AG08396 (cell line): ENCODE measurements at regions not wholly inside any gene's neighbourhood (a gene's known extent, or its start where the extent isn't known, plus 50 kb on each side); places are given as distances from the start of the nearest gene placed in this dataset.

Experiments used
- DNase-seq: peaks from one replicate; pipeline ENCODE4 v3.0.0; 2012; ENCODE audit warnings: low spot score, mixed read lengths

DNA sequence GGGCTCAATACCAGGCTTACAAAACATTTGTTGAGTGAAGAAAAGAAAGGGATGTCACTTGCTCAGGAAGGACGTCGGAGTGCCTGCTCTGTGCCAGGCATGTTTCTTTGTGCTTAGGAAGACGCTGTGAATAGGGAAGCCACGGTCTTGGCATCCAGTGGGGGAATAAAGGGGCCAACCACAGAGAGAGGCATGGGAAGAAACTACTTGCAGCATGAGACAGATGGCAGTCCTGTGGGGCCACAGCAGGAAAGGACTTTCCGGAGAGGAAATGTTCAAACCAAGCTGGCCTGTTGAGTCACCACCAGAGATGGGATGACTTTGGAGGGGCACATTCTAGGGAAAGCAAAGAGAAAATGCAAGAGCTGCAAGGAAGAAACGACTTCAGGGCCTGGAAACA is 173.2 kb downstream of the CDH26 start:
- no peak for DNase-seq

DNA sequence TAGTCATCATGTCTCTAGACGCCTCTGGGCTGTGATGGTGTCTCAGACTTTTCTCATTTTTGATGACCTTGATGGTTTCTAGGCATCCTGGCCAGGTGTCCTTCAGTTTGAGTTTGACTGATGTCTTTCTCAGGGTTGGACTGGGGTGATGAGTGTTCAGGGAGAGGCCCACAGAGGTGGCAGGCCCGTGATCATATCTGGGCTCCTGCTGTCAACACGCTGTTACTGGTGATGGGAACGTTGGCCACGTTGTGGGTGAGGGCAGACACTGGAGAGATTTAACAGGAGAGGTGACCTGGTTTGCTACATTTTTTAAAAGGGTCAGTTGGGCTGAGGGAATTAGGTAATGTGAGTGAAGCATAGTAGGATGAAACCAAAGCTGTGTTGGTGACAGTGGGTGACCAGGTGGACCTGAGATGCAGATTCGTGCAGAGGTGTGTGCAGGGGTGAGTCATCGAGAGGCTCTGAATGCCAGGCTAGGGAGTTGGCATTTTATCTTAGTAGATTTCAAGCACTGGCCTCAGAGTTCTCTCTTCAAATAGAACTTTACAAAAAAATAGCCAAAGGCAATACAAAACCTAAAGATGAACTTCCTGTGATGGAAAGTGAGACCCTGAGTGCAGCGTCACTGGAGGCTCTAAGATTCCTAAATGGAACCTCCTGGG is 174.1 kb downstream of the CDH26 start:
- DNase-seq = no peak

DNA sequence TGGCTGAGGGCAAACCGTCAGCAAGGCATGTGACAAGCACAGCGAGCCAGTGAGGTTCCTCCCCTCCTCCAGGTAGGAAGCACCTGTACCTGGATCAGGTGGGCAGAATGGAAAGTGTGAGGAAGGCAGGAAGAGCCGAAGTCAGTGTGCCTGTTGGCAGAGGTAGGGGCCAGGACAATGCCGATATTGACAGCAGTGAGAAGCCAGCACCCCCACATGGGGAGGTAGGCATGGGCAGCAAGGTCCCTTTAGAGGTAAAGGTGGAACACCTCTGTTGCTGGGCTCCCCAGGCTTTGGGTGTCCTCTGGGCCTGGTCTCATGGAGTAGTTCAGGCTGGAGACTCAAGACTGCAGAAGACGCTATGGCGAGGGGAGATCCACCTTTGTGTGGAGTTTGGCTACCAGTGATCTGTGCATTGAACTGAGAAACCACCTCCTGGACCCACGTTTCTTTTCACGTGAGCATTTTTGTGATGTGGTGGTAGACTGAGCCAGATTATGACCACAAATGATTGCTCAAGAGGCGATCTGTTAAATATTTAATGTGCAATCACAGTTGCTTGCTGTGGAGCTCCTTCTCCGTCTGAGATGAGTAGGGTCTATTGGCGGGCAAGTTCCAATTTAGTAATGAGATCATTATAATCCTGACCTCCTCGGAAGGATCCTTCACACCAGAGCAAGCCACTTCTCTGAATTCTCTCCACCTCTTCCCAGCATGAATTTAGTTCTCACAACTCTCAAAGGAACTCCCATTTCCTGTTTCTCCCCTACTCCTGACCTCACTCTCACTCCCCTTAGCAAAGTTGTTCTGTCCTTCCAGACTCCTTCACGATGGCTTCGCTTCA is 174.8 kb downstream of the CDH26 start:
- no peak for DNase-seq

DNA sequence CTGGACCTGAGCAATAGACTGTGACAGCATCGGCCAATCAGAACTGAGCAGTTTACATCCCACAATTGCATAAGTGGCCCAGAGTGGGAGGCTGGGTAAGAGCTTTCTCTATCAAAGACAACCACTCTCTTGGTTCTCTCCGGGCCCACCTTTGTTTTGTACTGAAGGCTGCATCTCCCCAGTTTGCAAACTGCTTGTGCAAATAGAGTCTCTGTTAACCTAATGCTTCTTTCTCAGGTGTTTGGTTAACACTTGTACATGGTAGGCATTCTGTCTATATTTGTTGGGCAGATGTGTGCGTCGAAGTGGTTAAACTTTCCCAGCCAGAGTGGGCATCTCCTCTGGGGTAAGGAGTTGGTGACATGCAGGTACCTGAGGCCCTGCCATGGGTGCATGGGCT is 177.1 kb downstream of the CDH26 start:
- DNase-seq = no peak

DNA sequence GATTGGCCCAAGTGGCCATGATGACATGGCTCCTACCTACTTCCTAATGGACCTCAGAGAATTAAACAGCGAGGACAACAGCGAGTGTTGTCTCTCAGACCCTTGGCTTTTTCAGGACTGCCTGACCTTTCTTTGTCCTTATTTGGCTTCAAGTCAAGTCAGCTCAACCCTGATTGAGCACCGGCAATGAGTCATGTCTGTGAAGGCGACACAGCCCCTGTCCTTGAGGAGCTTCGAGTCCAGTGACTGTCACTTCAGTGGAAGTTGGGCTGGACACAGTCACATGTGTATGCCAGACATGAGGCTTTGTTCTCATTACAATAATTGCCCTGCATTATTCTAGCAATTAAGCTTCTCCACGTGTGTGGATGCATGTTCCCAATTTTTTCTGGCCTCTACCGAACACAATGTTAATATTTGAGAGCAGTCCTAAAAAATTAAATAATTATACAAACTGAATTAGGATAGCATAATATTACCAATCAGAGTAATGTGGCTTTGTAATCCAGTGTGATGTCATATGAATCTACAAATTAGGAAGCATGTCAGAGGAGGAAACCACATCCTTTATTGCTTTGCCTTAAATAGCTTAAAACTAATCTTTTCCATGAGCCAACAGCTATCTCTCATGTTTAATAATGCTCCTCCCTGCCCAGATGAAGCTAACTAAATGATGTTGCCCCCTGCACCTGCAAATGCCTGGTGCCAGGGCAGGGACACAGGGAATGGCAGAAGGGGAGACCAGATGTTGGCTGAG is 178.6 kb downstream of the CDH26 start:
- DNase-seq = no peak

DNA sequence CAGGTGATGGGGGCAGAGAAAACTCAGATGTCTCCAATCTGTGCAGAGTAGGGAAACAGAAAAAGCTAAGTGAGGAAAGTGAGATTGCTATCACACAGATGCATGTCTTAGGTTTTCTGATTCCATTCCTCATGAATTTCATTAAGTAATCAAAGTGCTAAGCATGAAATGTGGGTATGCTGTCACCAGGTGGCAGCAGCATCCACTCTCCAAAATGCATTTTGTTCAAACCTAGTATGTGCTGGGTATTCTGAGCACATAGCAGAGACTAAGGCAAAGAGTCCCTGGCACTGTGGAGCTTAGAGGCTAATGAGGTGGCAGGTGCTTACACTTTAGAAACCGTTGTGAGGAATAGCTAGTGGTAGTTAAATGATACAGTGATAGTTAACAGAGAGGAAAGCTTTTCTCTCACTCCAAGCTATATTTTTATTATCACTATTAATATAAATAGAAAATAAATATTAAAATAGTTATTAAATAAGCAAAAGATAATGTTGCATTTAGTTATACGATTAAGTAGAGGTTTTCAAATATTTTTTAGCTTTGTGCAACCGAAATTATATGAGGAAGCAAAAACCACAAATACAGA is 179.5 kb downstream of the CDH26 start:
- no peak for DNase-seq

DNA sequence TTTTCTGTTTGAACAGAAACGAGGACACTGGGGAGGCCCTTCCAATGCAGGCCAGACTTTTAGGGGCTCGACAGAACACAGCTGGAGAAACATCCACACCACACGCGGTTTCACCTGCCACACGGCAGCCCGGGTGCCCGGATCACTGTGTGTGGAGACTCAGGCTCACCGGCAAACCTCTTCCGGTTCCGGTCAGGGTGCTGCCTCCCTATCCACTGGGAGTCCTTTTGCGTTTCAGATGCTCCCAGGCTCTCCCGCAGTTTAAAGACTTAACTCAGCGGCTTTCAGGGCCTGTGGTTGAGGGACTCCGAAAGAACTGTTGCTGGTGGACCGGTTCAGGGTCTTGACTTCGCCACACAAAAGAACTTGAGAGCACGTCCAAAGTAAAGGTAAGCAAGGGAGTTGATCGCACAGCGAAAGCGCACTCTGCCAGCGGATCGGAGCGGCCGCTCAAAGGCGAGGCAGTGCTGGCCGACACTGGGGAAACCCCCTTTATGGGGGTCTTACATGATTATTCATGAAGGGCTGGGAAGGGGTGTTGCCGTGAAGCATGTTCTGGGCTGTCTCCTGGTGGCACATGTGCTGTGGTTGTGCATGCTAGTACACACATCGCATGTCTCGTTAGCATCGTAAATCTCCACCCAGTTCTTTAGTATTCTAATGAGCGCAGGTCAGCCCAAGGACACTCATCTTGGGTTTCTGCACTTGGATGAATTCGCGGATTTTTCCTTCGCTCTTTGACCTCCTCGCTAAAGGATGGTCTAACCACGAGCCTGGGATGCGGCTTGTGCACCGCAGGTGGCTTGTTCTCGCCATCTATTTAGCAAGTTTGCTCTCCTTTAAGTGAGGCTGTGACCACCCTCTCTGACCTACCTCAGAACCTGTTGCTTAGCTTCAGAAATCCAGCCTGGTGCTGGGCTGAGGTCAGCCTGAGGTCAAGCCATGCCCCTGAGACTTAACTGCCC is 180.3 kb downstream of the CDH26 start:
- DNase-seq = no peak

DNA sequence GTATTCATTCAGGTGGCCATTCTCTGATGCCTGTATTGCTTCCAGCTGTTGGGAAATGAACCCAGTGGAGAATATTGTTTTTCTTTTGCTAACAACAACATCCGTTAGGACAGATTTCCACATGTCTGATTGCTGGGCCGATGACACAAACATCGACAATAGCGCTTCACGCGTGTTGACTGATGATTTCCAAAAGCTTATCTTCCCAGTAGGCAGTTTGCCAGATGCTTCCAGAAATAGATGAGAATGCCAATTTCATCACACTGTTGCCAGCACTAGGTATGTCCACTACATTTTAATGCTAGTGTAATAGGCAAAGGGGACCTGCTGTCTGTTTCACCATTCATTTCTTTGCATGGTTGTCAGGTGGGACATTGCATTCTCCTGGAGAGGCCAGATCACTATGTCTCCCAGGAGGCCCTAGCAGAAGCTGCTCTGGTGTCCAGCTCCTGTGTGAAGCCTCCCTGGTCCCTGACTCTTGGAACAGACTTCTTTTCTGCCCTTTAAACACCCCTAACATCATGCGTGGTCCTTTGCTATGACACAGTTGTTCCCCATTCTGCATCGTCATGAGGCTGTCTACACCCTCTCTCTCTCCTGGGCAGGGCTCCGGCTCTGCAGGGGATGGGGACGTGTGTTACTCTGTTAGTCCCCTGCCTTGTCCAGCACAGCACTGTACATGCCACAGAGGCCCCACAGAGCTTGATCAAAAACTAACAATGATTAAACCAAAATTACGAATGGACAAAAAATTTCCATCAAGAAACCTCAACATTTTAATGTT is 181.6 kb downstream of the CDH26 start:
- DNase-seq = no peak

DNA sequence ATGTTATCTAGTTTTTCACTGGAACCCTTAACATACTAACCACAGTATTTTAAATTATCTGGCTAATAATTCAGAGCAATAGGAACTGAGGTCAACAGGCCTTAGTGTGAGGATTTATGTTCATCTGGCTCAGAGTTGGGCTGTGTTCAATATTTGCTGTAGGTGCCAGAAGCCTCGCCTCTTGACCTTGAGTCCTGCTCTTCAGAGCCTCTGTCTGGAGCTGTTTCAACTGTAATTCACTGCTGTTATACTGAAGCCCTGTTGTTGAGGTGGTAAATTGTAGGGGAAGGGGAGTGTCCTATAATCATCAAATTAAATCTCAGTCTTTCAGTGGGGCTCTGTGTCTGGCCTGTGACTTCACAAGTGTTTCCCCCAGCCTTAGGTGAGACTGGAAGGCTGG is 184.4 kb downstream of the CDH26 start:
- no peak for DNase-seq

DNA sequence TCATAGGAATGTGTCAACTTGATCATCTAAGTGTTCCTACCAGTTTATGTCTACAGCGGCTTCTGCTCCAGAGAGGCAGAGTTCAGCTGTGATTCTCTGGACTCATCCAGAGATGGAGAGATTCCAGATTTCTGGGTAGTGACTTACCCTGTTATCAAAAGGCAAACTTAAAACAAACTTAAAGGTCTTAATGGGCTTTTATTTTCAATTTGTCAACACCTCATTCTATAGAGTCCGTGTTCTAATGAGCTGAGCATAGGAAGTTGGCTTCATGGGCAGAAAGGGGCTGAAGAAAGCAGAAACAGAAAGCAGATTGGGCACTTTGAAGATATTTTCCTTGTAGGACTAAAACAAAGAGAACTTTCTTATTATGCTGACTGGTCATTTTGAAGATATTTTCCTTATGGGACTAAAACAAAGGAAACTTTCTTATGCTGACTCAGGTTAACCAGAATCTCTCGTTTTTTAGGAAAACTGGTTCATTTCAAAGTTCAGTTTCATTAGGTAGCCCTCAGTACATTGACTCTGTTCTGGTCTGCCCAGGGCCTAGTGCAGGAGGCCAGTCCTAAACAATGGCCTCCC is 185.1 kb downstream of the CDH26 start:
- no peak for DNase-seq

DNA sequence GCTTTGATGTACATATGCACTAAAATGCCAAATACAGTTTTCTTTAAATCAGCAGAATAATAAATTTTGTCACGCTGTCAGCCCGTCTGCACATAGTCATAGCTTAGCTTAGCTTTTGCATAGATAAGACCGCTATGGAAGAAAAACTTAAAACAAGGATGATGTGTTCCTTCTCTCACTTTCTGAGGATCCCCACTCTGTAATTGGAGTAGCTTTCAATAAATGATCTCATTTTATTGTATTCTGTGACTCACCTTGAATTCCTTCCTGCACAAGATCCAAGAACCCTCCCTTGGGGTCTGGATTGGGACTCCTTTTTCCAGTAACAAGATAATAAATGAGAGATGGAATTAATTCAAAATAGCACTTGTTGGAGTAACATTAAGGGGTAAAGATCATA is 186.2 kb downstream of the CDH26 start:
- no peak for DNase-seq

DNA sequence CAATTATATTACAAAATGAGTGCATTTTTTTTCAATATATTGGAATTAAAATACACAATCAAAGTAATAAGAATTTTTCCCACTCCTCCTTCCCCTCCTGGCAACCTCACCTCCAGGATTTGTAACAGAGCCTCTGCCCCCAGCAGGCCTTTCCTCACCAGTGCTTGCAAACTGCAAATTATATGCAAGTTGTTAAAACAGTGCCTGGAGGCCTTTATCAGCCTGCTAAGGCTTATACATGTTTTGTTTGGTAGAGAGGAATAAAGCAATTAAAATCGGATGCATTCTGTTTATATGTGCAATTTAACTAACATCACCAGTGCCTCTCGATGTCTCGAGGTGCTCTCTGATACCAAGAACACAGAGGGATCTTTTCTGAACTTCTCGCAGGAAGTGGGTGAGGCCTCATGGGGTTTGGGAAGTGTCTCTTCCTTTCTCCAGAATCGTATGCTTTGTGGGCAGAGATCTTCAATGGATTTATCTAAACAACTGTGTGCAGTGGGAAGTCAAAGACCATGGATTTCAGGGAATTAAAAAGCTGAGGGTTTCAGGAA is 186.8 kb downstream of the CDH26 start:
- DNase-seq = no peak

DNA sequence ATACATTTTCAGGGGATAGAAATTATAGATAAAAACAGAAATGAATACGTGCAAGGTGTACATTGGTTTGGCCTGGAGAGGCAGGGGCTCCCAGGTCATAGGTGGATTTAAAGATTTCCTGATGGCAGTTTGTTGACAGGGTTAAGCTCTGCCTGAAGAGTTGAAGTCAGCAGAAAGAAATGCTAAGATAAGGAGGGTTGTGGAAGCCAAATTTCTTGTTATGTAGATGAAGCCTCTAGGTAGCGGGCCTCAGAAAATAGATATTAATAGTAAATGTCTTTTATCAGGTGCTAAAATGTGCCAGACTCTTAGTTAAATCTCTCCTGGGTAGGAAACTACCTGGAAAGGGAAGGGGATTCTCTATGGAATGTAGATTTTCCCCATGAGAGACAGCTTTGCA is 188.8 kb downstream of the CDH26 start:
- DNase-seq = no peak

DNA sequence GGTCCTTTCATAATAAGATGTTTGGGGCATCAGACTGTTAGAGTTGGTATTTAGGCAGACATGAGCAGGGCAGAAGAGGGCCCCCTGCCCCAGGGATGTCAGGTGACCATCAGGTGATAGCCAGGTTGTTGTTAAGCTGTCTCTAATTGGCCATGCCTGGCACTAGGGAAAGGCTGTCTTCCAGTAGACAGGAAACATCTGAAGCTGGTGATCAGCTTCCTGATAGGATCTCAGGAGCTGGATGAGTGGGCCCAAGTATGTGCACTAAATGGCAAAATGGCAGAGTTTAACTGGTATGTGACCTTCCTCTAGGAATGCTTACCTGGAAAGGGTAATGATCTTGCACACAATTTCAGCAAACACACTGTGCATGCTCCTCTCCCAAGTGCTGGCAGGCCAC is 190.7 kb downstream of the CDH26 start:
- DNase-seq = no peak

DNA sequence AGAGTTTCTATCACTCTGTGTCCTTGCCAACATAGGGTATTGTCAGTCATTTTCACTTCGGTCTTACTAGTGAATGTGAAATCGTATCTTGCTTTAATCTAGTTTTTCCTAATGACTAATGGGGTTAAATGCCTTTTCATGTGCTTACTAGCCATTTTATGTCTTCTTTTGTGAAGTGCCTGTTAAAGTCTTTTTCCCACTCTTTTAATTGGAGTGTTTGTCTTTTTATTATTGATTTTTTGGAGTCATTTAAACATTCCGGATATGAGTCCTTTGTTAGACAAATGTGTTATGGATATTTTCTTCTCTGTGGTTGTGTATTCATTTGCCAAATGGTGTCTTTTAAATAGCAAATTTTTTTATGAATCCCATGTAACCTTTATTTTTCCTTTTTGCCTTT is 194.6 kb downstream of the CDH26 start:
- DNase-seq = no peak

DNA sequence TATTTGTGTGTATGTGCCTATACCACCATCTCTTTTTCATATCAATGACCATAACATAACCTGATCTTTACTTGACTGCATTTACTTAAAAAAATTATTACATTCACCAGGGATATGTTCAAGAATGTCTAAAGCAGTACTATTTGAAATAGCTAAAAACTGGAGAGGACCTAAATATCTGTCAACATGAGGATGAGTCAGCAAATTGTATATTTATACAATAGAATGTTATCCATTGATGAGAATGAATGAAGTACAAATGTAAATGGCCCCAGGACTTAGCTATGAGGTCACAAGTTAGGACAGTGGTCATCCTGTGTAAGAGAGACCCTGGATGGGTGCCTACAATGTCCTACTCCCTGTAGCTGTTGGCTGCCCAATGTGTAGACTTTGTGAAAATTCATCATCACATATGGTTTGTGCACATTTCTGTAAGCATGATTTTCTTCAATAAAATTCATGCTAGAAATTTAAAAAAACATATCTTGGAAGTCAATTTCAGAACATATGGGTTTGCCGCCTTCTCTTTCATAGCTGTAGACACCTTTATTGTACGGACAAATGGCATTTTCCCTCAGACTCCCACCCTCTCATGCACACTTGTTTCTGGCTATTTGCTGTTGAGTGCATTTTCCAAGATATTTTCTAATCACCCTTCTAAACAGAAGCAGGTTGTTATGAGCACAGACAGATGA is 202.4 kb downstream of the CDH26 start:
- no peak for DNase-seq

DNA sequence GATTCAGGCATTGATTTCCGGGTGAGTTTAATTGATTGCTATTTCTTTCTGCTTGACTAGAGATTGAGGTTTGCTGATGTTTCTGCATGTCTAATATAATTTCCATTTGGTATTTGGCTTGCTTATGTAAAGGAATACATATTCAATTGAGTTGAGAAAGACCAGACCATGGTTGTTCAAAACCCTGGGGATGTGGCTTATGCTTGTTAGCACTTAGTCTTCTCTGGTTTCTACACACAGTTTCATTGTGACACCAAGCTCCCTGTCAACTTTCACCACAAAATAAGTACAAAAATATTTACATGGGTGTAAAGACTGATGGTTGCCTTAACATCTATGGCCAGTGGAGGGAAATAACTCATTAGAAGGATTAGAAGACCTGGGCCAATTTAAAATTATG is 209.6 kb downstream of the CDH26 start:
- no peak for DNase-seq

DNA sequence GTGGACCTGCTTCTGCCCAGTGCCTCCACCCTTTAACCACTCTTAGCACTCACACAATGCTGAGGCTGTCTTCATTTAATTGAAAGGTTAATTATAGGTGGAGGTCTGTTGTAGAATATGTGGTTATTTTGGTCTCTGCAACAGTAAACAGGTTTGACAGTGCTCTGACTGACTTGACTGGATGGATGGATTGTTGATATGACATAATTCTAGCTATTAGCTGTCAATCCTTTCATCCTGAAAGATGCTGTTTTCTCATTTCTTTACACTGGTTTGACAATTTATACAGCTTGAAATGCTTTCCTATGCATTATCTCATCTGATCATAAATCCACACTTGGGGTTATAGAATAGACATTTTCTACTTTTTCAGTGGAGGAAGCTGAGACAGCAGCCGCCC is 210.7 kb downstream of the CDH26 start:
- no peak for DNase-seq

DNA sequence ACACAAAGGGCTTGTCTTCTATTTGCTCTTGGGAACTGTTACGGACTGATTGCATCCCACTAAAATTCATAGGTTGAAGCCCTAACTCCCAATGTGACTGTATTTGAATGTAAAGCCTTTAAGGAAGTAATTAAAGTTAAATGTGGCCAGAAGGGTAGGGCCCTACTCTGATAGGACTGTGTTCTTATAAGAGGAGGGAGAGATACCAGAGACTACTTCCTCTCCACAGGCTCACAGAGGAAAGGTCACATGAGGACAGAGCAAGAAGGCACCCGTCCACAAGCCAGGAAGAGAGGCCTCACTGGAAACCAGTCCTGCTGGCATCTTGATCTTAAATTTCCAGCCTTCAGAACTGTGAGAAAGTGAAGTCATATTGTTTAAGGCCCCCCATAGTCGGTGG is 211.9 kb downstream of the CDH26 start:
- no peak for DNase-seq
